ENCODE measurements at regions not wholly inside any gene's neighbourhood (a gene's known extent, or its start where the extent isn't known, plus 50 kb on each side); places are given as distances from the start of the nearest gene placed in this dataset.

DNA sequence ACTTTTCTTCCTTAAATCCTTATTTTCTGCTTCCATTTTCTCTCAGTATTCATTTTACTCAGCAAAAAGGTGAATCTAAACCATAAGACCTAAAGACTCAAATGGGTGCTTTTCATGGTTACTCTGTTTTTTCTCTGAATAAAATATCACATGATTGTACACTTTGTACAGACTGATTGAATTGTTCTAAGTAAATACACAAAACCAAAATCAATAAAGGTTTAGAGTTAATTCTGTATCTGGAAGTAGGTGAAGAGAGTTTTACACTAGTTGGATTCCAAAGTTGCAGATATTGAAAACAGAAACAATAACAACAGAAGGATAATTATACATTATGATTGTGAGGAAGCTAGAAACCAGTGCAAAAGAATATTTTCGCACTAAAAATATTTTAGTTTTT lies 546.2 kb downstream of the TUSC7 start:
- Histone ChIP-seq H3K4ac (ENCODE audit: low read length) (no peak overlapping the region), H4K8ac (ENCODE audit: low read depth, low read length) (no peak overlapping the region), H3K79me1 (ENCODE audit: low read depth, low read length) (no peaks in the 10 kb centered on the region), H2AK5ac (ENCODE audit: low read depth, low read length) (no peak overlapping the region), H2BK120ac (ENCODE audit: low read depth, low read length) (no peak overlapping the region), H2AFZ (ENCODE audit: low read length) (no peak overlapping the region), H3K23ac (ENCODE audit: low read depth, low read length, poor library complexity) (no peak overlapping the region), H2BK5ac (ENCODE audit: low read length) (no peak overlapping the region), H3K14ac (ENCODE audit: low read length) (no peak overlapping the region), H3K4me2 (ENCODE audit: insufficient read depth, low read length, poor library complexity, severe bottlenecking) (no peak overlapping the region), H3K18ac (ENCODE audit: low read length) (no peak overlapping the region), H3K4me3 (ENCODE audit: low read length in 2 of 2) (no peak overlapping the region), H3K36me3 (replicated peaks in 1 of 2; ENCODE audit: control insufficient read depth in 2 of 2, insufficient read depth in 2 of 2, low read length in 2 of 2) (no peaks in the 10 kb centered on the region), H2BK12ac (ENCODE audit: low read length) (no peak overlapping the region), H2BK15ac (ENCODE audit: low read length) (no peak overlapping the region), H3K9me3 (replicated peaks in 1 of 2; ENCODE audit: control insufficient read depth in 2 of 2, insufficient read depth in 1 of 2, low read depth in 1 of 2, low read length in 2 of 2) (no peaks in the 10 kb centered on the region), H3K4me1 (ENCODE audit: control insufficient read depth in 2 of 2, insufficient read depth in 1 of 2, low read depth in 1 of 2, low read length in 2 of 2) (no peaks in the 10 kb centered on the region), H3K27me3 (ENCODE audit: control insufficient read depth in 3 of 3, insufficient read depth in 3 of 3, low read depth in 1 of 3, low read length in 3 of 3) (no peaks in the 10 kb centered on the region), H3K27ac (replicated peaks; ENCODE audit: low read length) (no peak overlapping the region), H4K91ac (ENCODE audit: low read depth, low read length, poor library complexity) (no peak overlapping the region), H3K9ac (ENCODE audit: low read depth, low read length, poor library complexity) (no peak overlapping the region)
- DNase-seq (ENCODE audit: low spot score), result no peak
- no CpG with 5 or more reads among the region's 1 CpG for WGBS, 2 donors (ENCODE audit: extremely low coverage in 2 of 2, insufficient read length in 2 of 2, insufficient replicate concordance in 1 of 2)

DNA sequence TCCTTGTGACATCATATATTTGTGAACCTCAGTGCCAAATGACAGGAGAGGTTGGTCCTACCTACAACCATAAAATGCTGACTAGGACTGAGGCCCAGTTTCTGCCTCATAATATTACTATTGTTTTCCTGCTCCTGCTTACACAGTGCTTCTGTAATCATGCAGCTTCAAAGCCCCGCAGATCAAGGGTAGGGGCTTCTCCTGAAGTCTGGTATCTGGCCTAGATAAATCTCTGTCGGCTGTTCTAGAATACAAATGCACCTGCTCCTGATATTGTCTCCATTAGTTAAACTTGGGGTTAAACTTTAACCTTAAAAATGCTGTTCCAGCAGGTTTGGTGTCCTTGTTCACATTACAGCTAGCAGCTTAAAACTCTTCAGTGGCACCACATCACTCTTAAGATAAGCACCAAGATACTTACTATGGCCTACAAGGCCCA lies 552.4 kb downstream of the TUSC7 start:
- H3K4me2 ChIP-seq (ENCODE audit: insufficient read depth, low read length, poor library complexity, severe bottlenecking), result no peak overlapping the region
- no peak overlapping the region for H4K8ac ChIP-seq (ENCODE audit: low read depth, low read length)
- no peak overlapping the region for H2BK120ac ChIP-seq (ENCODE audit: low read depth, low read length)
- H3K36me3 ChIP-seq (replicated peaks in 1 of 2; ENCODE audit: control insufficient read depth in 2 of 2, insufficient read depth in 2 of 2, low read length in 2 of 2), result no peaks in the 10 kb centered on the region
- H2AFZ ChIP-seq (ENCODE audit: low read length), result no peak overlapping the region
- no peaks in the 10 kb centered on the region for H3K27me3 ChIP-seq (ENCODE audit: control insufficient read depth in 3 of 3, insufficient read depth in 3 of 3, low read depth in 1 of 3, low read length in 3 of 3)
- no peaks in the 10 kb centered on the region for H3K9me3 ChIP-seq (replicated peaks in 1 of 2; ENCODE audit: control insufficient read depth in 2 of 2, insufficient read depth in 1 of 2, low read depth in 1 of 2, low read length in 2 of 2)
- no peak overlapping the region for H3K27ac ChIP-seq (replicated peaks; ENCODE audit: low read length)
- H3K79me1 ChIP-seq (ENCODE audit: low read depth, low read length), result no peaks in the 10 kb centered on the region
- no peak overlapping the region for H3K14ac ChIP-seq (ENCODE audit: low read length)
- H3K9ac ChIP-seq (ENCODE audit: low read depth, low read length, poor library complexity), result no peak overlapping the region
- no CpG with 5 or more reads among the region's 2 CpGs for WGBS, 2 donors (ENCODE audit: extremely low coverage in 2 of 2, insufficient read length in 2 of 2, insufficient replicate concordance in 1 of 2)
- DNase-seq (ENCODE audit: low spot score), result no peak
- H2BK15ac ChIP-seq (ENCODE audit: low read length), result no peak overlapping the region
- no peak overlapping the region for H2AK5ac ChIP-seq (ENCODE audit: low read depth, low read length)
- H3K23ac ChIP-seq (ENCODE audit: low read depth, low read length, poor library complexity), result no peak overlapping the region
- no peak overlapping the region for H4K91ac ChIP-seq (ENCODE audit: low read depth, low read length, poor library complexity)
- H3K18ac ChIP-seq (ENCODE audit: low read length), result no peak overlapping the region
- no peak overlapping the region for H3K4me3 ChIP-seq (ENCODE audit: low read length in 2 of 2)
- H2BK12ac ChIP-seq (ENCODE audit: low read length), result no peak overlapping the region
- H3K4me1 ChIP-seq (ENCODE audit: control insufficient read depth in 2 of 2, insufficient read depth in 1 of 2, low read depth in 1 of 2, low read length in 2 of 2), result no peaks in the 10 kb centered on the region
- H2BK5ac ChIP-seq (ENCODE audit: low read length), result no peak overlapping the region
- H3K4ac ChIP-seq (ENCODE audit: low read length), result no peak overlapping the region

DNA sequence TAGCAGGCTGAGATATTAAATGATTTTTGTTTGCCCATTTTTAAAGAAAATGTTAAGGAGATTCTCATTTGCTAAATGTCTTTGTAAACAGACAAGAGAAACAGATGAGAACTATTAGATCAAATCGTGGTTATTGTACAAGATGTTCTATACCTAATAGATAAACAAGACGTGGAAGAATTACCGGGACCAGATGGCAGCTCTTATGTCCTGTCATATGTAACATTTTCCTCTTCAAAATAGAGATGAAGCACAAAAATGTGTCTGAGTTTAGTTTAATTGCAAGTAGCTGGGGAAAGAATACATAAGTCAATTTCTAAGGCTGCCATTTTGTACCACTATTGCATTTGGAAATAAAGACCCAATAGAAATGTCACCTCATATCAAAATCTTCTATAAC lies 553.7 kb downstream of the TUSC7 start:
- no peak overlapping the region for H3K4ac ChIP-seq (ENCODE audit: low read length)
- DNase-seq (ENCODE audit: low spot score), result no peak
- no peak overlapping the region for H3K4me3 ChIP-seq (ENCODE audit: low read length in 2 of 2)
- no peak overlapping the region for H3K18ac ChIP-seq (ENCODE audit: low read length)
- no peak overlapping the region for H2AK5ac ChIP-seq (ENCODE audit: low read depth, low read length)
- no peak overlapping the region for H3K23ac ChIP-seq (ENCODE audit: low read depth, low read length, poor library complexity)
- H3K9me3 ChIP-seq (replicated peaks in 1 of 2; ENCODE audit: control insufficient read depth in 2 of 2, insufficient read depth in 1 of 2, low read depth in 1 of 2, low read length in 2 of 2), result no peaks in the 10 kb centered on the region
- H4K8ac ChIP-seq (ENCODE audit: low read depth, low read length), result no peak overlapping the region
- no peaks in the 10 kb centered on the region for H3K27me3 ChIP-seq (ENCODE audit: control insufficient read depth in 3 of 3, insufficient read depth in 3 of 3, low read depth in 1 of 3, low read length in 3 of 3)
- no peak overlapping the region for H2BK15ac ChIP-seq (ENCODE audit: low read length)
- no peak overlapping the region for H3K9ac ChIP-seq (ENCODE audit: low read depth, low read length, poor library complexity)
- H2AFZ ChIP-seq (ENCODE audit: low read length), result no peak overlapping the region
- no peak overlapping the region for H3K14ac ChIP-seq (ENCODE audit: low read length)
- no peaks in the 10 kb centered on the region for H3K4me1 ChIP-seq (ENCODE audit: control insufficient read depth in 2 of 2, insufficient read depth in 1 of 2, low read depth in 1 of 2, low read length in 2 of 2)
- no peak overlapping the region for H2BK12ac ChIP-seq (ENCODE audit: low read length)
- H2BK120ac ChIP-seq (ENCODE audit: low read depth, low read length), result no peak overlapping the region
- no peak overlapping the region for H4K91ac ChIP-seq (ENCODE audit: low read depth, low read length, poor library complexity)
- WGBS, 2 donors (ENCODE audit: extremely low coverage in 2 of 2, insufficient read length in 2 of 2, insufficient replicate concordance in 1 of 2), result no CpG with 5 or more reads among the region's 3 CpGs
- no peak overlapping the region for H3K4me2 ChIP-seq (ENCODE audit: insufficient read depth, low read length, poor library complexity, severe bottlenecking)
- H3K36me3 ChIP-seq (replicated peaks in 1 of 2; ENCODE audit: control insufficient read depth in 2 of 2, insufficient read depth in 2 of 2, low read length in 2 of 2), result no peaks in the 10 kb centered on the region
- H2BK5ac ChIP-seq (ENCODE audit: low read length), result no peak overlapping the region
- no peaks in the 10 kb centered on the region for H3K79me1 ChIP-seq (ENCODE audit: low read depth, low read length)
- no peak overlapping the region for H3K27ac ChIP-seq (replicated peaks; ENCODE audit: low read length)

DNA sequence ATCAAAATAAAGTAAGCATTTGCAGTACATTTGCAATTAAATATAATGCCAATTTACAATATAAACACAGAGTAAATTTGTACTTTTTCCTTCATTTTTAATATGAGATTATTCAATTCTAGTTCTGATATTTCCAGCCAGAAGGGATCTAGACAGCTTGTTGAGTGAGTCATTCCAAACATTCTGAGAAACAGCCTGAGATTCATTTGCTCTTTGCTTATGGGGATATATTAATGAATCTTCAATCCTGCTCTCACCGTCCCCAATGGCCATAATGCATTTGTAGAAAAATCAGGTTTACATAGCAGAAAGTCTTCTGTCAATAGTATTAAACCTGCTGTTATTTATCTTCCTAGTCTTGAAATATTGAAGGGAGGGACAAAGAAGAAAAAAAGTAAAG lies 554.2 kb downstream of the TUSC7 start:
- Histone ChIP-seq H3K23ac (ENCODE audit: low read depth, low read length, poor library complexity) (no peak overlapping the region), H3K18ac (ENCODE audit: low read length) (no peak overlapping the region), H2BK12ac (ENCODE audit: low read length) (no peak overlapping the region), H3K4me1 (ENCODE audit: control insufficient read depth in 2 of 2, insufficient read depth in 1 of 2, low read depth in 1 of 2, low read length in 2 of 2) (no peaks in the 10 kb centered on the region), H3K9ac (ENCODE audit: low read depth, low read length, poor library complexity) (no peak overlapping the region), H3K9me3 (replicated peaks in 1 of 2; ENCODE audit: control insufficient read depth in 2 of 2, insufficient read depth in 1 of 2, low read depth in 1 of 2, low read length in 2 of 2) (no peaks in the 10 kb centered on the region), H3K14ac (ENCODE audit: low read length) (no peak overlapping the region), H3K27ac (replicated peaks; ENCODE audit: low read length) (no peak overlapping the region), H3K36me3 (replicated peaks in 1 of 2; ENCODE audit: control insufficient read depth in 2 of 2, insufficient read depth in 2 of 2, low read length in 2 of 2) (no peaks in the 10 kb centered on the region), H3K4ac (ENCODE audit: low read length) (no peak overlapping the region), H2BK120ac (ENCODE audit: low read depth, low read length) (no peak overlapping the region), H4K91ac (ENCODE audit: low read depth, low read length, poor library complexity) (no peak overlapping the region), H2BK5ac (ENCODE audit: low read length) (no peak overlapping the region), H3K4me3 (ENCODE audit: low read length in 2 of 2) (no peak overlapping the region), H3K27me3 (ENCODE audit: control insufficient read depth in 3 of 3, insufficient read depth in 3 of 3, low read depth in 1 of 3, low read length in 3 of 3) (no peaks in the 10 kb centered on the region), H2AK5ac (ENCODE audit: low read depth, low read length) (no peak overlapping the region), H2AFZ (ENCODE audit: low read length) (no peak overlapping the region), H3K79me1 (ENCODE audit: low read depth, low read length) (no peaks in the 10 kb centered on the region), H2BK15ac (ENCODE audit: low read length) (no peak overlapping the region), H4K8ac (ENCODE audit: low read depth, low read length) (no peak overlapping the region), H3K4me2 (ENCODE audit: insufficient read depth, low read length, poor library complexity, severe bottlenecking) (no peak overlapping the region)
- DNase-seq (ENCODE audit: low spot score), result no peak
- no CpG with 5 or more reads among the region's 1 CpG for WGBS, 2 donors (ENCODE audit: extremely low coverage in 2 of 2, insufficient read length in 2 of 2, insufficient replicate concordance in 1 of 2)

Data from neuronal stem cell (in vitro differentiated cells).